GM21360 (cell line): ENCODE measurements at regions not wholly inside any gene's neighbourhood (a gene's known extent, or its start where the extent isn't known, plus 50 kb on each side); places are given as distances from the start of the nearest gene placed in this dataset.

Experiments
- ATAC-seq: cut with Tn5 transposase; IDR thresholded peaks from one replicate; pipeline ENCODE4 v1.9.1; 2021; ENCODE audit warnings: mild to moderate bottlenecking, moderate library complexity; ENCODE audit not compliant: unreplicated experiment

- ATAC-seq, result no peak
Observed at GRCh38 chr18:25815659-25816058, 274.8 kb downstream of the SS18 start.

- no peak for ATAC-seq
Observed at GRCh38 chr18:25814841-25815458, 275.5 kb downstream of the SS18 start.

- ATAC-seq, result no peak
Observed at GRCh38 chr18:25813110-25813509, 277.3 kb downstream of the SS18 start.

- no peak for ATAC-seq
Observed at GRCh38 chr18:25810736-25811135, 279.7 kb downstream of the SS18 start.

- ATAC-seq, result no peak
Observed at GRCh38 chr18:25805939-25806338, 284.5 kb downstream of the SS18 start.

GRCh38 chr18:25805323-25805722 lies 285.1 kb downstream of the SS18 start:
- ATAC-seq, result no peak

- no peak for ATAC-seq
Observed at GRCh38 chr18:25799231-25799630, 291.2 kb downstream of the SS18 start.

- no peak for ATAC-seq
Observed at GRCh38 chr18:25798046-25798445, 292.4 kb downstream of the SS18 start.

- no peak for ATAC-seq
Observed at GRCh38 chr18:25795213-25795612, 295.2 kb downstream of the SS18 start.

GRCh38 chr18:25787276-25787675 lies 303.1 kb downstream of the SS18 start:
- ATAC-seq, result no peak

GRCh38 chr18:25786758-25787157 lies 303.7 kb downstream of the SS18 start:
- ATAC-seq, result no peak

GRCh38 chr18:25780105-25780504 lies 310.3 kb downstream of the SS18 start:
- ATAC-seq, result no peak

- ATAC-seq, result no peak
Observed at GRCh38 chr18:25771796-25772195, 318.6 kb downstream of the SS18 start.

- no peak for ATAC-seq
Observed at GRCh38 chr18:25764777-25765176, 325.6 kb downstream of the SS18 start.

- no peak for ATAC-seq
Observed at GRCh38 chr18:25759111-25759510, 331.3 kb downstream of the SS18 start.

GRCh38 chr18:25743646-25744151 lies 346.7 kb downstream of the SS18 start:
- no peak for ATAC-seq

- ATAC-seq, result no peak
Observed at GRCh38 chr18:25739376-25739775, 351.0 kb downstream of the SS18 start.

GRCh38 chr18:25737710-25738311 lies 352.6 kb downstream of the SS18 start:
- no peak for ATAC-seq

GRCh38 chr18:25736516-25736915 lies 353.9 kb downstream of the SS18 start:
- no peak for ATAC-seq

GRCh38 chr18:25735459-25735858 lies 355.0 kb downstream of the SS18 start:
- no peak for ATAC-seq

- ATAC-seq, result no peak
Observed at GRCh38 chr18:25734336-25734735, 356.1 kb downstream of the SS18 start.

GRCh38 chr18:25732862-25733261 lies 357.6 kb downstream of the SS18 start:
- ATAC-seq, result no peak

- no peak for ATAC-seq
Observed at GRCh38 chr18:25729072-25729471, 361.3 kb downstream of the SS18 start.
